HFF-Myc (cell line): ENCODE measurements at regions not wholly inside any gene's neighbourhood (a gene's known extent, or its start where the extent isn't known, plus 50 kb on each side); places are given as distances from the start of the nearest gene placed in this dataset.

ENCODE experiments used
- DNase-seq: peaks from one replicate; pipeline ENCODE4 v3.0.0-alpha.2; 2011; ENCODE audit warnings: low read depth; ENCODE audit errors: extremely low read depth
- H3K4me3 ChIP-seq: replicated peaks from 2 replicates; pipeline ENCODE4 v1.5.1; 2011; ENCODE audit warnings: low read depth, mild to moderate bottlenecking, control low read depth, low read length
- CTCF ChIP-seq: IDR thresholded peaks from 2 replicates; pipeline ENCODE4 v1.5.1; 2012; ENCODE audit warnings: mild to moderate bottlenecking, low read depth, low read length, control low read depth; ENCODE audit errors: missing control alignments

DNA sequence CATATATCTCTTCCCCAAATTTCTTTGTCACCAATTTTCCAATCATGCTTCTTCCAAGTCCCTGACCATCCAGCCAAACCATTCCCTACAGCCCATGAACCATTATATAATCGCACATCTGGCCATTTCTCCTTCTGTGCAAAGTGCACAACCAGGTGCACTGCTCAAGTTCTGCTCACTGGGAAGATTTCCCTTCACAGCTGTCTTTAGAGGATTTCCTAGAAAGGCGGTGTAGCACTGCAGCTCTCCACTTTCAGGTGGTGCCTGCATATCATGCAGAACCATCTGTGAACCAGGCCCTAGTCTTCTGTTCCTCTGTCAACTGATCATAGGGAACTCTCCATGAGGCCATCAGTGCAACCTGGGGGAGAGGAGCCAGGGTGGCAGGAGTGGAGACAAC, 95.0 kb upstream of the CABCOCO1 start:
- TF ChIP-seq CTCF: no peak
- H3K4me3 ChIP-seq: no peak overlapping the region
- no peak for DNase-seq

GRCh38 chr10:61565819-61566560, 96.7 kb upstream of the CABCOCO1 start:
- no peak for TF ChIP-seq CTCF
- DNase-seq: no peak
- H3K4me3 ChIP-seq: no peak overlapping the region

DNA sequence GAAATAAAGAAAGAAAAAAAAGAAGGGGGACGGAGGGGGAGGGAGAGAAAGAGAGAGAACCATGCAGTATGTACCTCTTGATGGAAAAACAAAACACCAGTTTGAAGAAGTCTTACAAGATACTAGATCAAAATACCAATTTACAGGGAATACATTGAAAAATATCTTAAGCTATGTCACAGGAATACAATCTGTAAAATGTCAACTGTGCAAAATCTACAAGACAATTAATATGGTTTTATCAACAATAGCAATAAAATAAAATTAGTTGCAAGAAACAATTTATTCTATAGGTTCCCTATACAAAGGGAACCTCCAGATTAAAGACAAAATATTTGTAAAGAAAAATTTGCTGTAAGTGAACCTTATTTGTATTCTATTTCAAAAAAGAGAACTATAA, 98.3 kb upstream of the CABCOCO1 start:
- DNase-seq: no peak
- H3K4me3 ChIP-seq: no peak overlapping the region
- TF ChIP-seq CTCF: no peak

- DNase-seq: no peak
- no peak overlapping the region for H3K4me3 ChIP-seq
- no peak for TF ChIP-seq CTCF
These were observed 103.1 kb upstream of the CABCOCO1 start for GRCh38 chr10:61559615-61560014.

- TF ChIP-seq CTCF: no peak
- H3K4me3 ChIP-seq: no peak overlapping the region
- DNase-seq: no peak
These were observed 104.5 kb upstream of the CABCOCO1 start for GRCh38 chr10:61558188-61558587.

DNA sequence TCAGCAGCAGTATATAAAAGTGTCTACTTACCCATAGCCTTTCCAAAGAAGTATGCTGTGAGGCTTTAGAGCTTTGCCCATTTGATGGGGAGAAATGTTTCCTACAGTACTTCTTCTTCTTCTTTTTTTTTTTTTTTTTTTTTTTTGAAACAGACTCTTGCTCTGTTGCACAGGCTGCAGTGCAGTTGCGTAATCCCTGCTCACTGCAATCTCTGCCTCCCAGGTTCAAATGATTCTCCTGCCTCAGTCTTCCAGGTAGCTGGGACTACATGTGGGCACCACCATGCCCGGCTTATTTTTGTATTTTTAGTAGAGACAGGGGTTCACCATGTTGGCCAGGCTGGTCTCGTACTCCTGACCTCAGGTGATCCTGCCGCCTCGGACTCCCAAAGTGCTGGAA, 101.7 kb upstream of the TMEM26 start:
- no peak overlapping the region for H3K4me3 ChIP-seq
- DNase-seq: no peak
- no peak for TF ChIP-seq CTCF

DNA sequence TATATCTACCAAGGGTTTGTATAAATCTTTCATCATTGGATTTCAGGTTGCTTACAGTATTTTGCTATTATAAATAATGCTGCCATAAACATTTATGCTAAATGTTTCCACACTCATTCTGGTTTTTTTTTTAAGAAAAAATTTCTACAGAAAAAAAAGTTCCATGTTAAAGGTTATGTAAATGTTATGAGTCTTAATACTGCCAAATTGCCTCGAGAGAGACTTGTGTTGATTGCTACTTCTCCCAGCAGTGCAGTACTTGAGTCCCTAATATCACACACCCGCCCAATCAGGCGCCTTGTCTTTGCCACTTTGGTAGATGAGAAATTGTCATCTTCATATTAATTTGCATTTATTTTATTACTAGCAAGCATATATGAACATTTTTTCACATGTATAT, 96.7 kb upstream of the TMEM26 start:
- DNase-seq: no peak
- no peak overlapping the region for H3K4me3 ChIP-seq
- TF ChIP-seq CTCF: no peak
